ENCODE measurements at regions not wholly inside any gene's neighbourhood (a gene's known extent, or its start where the extent isn't known, plus 50 kb on each side); places are given as distances from the start of the nearest gene placed in this dataset.

GRCh38 chrX:39596437-39596836 is 501.3 kb downstream of the BCOR start:
- Histone ChIP-seq H3K9ac (ENCODE audit: low read length) (no peak overlapping the region), H3K4me3 (ENCODE audit: low read length) (no peak overlapping the region), H3K36me3 (ENCODE audit: control insufficient read depth, insufficient read depth, low read length, severe bottlenecking) (no peaks in the 10 kb centered on the region), H3K9me3 (ENCODE audit: control insufficient read depth, low read length) (no peaks in the 10 kb centered on the region), H3K4me1 (ENCODE audit: control insufficient read depth, insufficient read depth, low read length) (no peaks in the 10 kb centered on the region), H3K27me3 (replicated peaks; ENCODE audit: control insufficient read depth, insufficient read depth, low read length) (peaks cover 52% of the 10 kb centered on the region)
- no peak for DNase-seq (ENCODE audit: low read depth)

DNA sequence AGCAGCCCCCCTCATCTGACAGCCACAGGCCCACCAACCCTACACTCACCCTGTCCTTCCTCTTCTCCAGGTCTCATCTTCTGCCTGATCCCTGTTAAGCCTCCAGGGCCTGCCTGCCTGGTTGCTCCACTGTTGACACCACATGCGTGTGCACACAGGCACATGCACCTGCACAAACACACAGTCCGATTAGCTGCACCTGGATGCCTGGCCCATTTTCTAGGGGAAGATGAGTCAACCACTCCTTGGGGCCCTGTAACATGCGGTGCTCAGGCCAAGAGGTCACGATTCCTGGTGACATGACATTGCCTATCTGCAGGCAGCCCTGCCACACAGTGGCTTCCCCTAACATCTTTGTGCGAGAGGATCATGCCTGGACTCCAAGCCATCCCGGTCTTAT is 498.4 kb downstream of the BCOR start:
- H3K9ac ChIP-seq (ENCODE audit: low read length): no peak overlapping the region
- no peak for DNase-seq (ENCODE audit: low read depth)
- H3K27me3 ChIP-seq (replicated peaks; ENCODE audit: control insufficient read depth, insufficient read depth, low read length): peaks cover 57% of the 10 kb centered on the region
- no peak overlapping the region for H3K4me3 ChIP-seq (ENCODE audit: low read length)
- no peaks in the 10 kb centered on the region for H3K4me1 ChIP-seq (ENCODE audit: control insufficient read depth, insufficient read depth, low read length)
- H3K36me3 ChIP-seq (ENCODE audit: control insufficient read depth, insufficient read depth, low read length, severe bottlenecking): no peaks in the 10 kb centered on the region
- no peaks in the 10 kb centered on the region for H3K9me3 ChIP-seq (ENCODE audit: control insufficient read depth, low read length)

- Histone ChIP-seq H3K4me1 (ENCODE audit: control insufficient read depth, insufficient read depth, low read length) (no peaks in the 10 kb centered on the region), H3K4me3 (ENCODE audit: low read length) (no peak overlapping the region), H3K9ac (ENCODE audit: low read length) (no peak overlapping the region), H3K9me3 (ENCODE audit: control insufficient read depth, low read length) (peaks cover 2% of the 10 kb centered on the region), H3K27me3 (replicated peaks; ENCODE audit: control insufficient read depth, insufficient read depth, low read length) (peaks cover 65% of the 10 kb centered on the region), H3K36me3 (ENCODE audit: control insufficient read depth, insufficient read depth, low read length, severe bottlenecking) (no peaks in the 10 kb centered on the region)
- no peak for DNase-seq (ENCODE audit: low read depth)
Observed at GRCh38 chrX:39600222-39600621, 497.5 kb downstream of the BCOR start.

DNA sequence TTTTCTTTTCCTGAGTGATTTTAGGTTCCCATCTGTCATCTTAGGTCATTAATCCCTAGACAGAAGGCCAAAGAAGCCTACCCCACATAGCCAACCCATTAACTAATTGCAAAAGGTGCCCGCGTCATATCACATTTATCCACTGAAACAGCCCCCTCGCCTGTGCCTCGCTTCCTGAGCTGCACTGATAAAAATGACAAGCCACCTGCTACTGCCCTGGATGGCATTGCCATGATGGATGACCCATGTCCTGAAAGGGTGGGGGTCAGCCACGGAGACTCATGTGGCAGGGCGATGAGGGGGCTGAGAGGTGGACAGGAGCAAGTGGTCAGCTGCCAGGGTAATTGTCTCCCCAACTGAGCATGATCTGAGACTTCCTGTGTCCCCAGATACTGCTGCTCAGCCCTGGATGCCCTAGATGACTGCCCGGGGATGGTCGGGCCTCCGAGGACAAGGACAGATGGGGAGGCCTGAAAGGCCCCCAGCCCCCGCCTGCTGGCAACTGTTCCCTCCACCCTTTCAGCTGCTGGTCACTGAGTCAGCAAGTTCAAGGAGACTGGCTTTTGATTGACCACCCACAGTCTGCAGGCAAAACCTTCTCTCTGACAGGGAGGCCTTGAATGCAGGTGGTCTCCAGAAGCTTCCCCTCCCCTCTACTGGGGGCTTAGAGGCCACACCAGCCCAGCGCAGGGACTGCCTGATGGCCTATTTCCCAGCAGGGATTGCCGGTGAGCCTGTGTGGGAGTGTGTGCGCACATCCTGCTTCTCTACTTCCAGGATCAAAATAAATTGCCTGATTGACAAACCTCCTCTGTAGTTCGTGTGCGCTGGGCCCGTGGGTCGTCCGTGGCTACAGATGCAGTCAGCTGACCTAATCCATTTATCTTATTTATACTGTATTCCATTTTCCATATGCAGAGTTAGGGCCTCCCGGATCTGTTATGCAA is 496.3 kb downstream of the BCOR start:
- Histone ChIP-seq H3K9me3 (ENCODE audit: control insufficient read depth, low read length) (peaks cover 13% of the 10 kb centered on the region), H3K4me3 (ENCODE audit: low read length) (no peak overlapping the region), H3K36me3 (ENCODE audit: control insufficient read depth, insufficient read depth, low read length, severe bottlenecking) (no peaks in the 10 kb centered on the region), H3K27me3 (replicated peaks; ENCODE audit: control insufficient read depth, insufficient read depth, low read length) (peaks cover 65% of the 10 kb centered on the region), H3K9ac (ENCODE audit: low read length) (no peak overlapping the region), H3K4me1 (ENCODE audit: control insufficient read depth, insufficient read depth, low read length) (no peaks in the 10 kb centered on the region)
- DNase-seq (ENCODE audit: low read depth): no peak

DNA sequence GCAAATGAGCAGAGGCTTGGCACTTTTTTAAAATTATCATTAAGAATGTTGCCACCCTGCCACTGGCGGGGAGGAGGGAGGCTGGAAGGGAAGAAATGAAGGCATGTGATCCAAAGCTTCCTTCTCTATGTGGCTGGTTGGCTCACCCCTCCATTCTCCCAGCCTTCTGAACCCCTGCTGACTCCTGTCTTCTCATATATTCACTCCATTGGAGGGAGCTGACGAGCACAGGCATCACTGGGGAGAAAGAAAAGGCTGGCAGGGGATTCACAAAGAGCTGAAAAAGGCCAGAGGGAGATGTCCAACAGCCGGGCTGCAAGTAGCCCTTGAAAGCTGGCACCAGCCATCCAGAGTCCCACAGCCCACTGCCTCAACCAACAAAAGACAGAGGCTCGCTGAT is 495.6 kb downstream of the BCOR start:
- H3K4me3 ChIP-seq (ENCODE audit: low read length): no peak overlapping the region
- H3K4me1 ChIP-seq (ENCODE audit: control insufficient read depth, insufficient read depth, low read length): no peaks in the 10 kb centered on the region
- no peak for DNase-seq (ENCODE audit: low read depth)
- H3K27me3 ChIP-seq (replicated peaks; ENCODE audit: control insufficient read depth, insufficient read depth, low read length): peaks cover 61% of the 10 kb centered on the region
- peaks cover 20% of the 10 kb centered on the region for H3K9me3 ChIP-seq (ENCODE audit: control insufficient read depth, low read length)
- no peaks in the 10 kb centered on the region for H3K36me3 ChIP-seq (ENCODE audit: control insufficient read depth, insufficient read depth, low read length, severe bottlenecking)
- H3K9ac ChIP-seq (ENCODE audit: low read length): no peak overlapping the region

- peaks cover 59% of the 10 kb centered on the region for H3K27me3 ChIP-seq (replicated peaks; ENCODE audit: control insufficient read depth, insufficient read depth, low read length)
- no peaks in the 10 kb centered on the region for H3K36me3 ChIP-seq (ENCODE audit: control insufficient read depth, insufficient read depth, low read length, severe bottlenecking)
- DNase-seq (ENCODE audit: low read depth): peak; percentile 20
- peaks cover 31% of the 10 kb centered on the region for H3K9me3 ChIP-seq (ENCODE audit: control insufficient read depth, low read length)
- H3K4me1 ChIP-seq (ENCODE audit: control insufficient read depth, insufficient read depth, low read length): no peaks in the 10 kb centered on the region
- no peak overlapping the region for H3K9ac ChIP-seq (ENCODE audit: low read length)
- H3K4me3 ChIP-seq (ENCODE audit: low read length): no peak overlapping the region
Observed at GRCh38 chrX:39603230-39603629, 494.5 kb downstream of the BCOR start.

- Histone ChIP-seq H3K9me3 (ENCODE audit: control insufficient read depth, low read length) (peaks cover 35% of the 10 kb centered on the region), H3K9ac (ENCODE audit: low read length) (no peak overlapping the region), H3K36me3 (ENCODE audit: control insufficient read depth, insufficient read depth, low read length, severe bottlenecking) (no peaks in the 10 kb centered on the region), H3K4me3 (ENCODE audit: low read length) (no peak overlapping the region), H3K27me3 (replicated peaks; ENCODE audit: control insufficient read depth, insufficient read depth, low read length) (peaks cover 64% of the 10 kb centered on the region), H3K4me1 (ENCODE audit: control insufficient read depth, insufficient read depth, low read length) (no peaks in the 10 kb centered on the region)
- peak; percentile 6 for DNase-seq (ENCODE audit: low read depth)
Observed at GRCh38 chrX:39605183-39605582, 492.6 kb downstream of the BCOR start.

GRCh38 chrX:39605866-39606265 is 491.9 kb downstream of the BCOR start:
- peaks cover 64% of the 10 kb centered on the region for H3K27me3 ChIP-seq (replicated peaks; ENCODE audit: control insufficient read depth, insufficient read depth, low read length)
- no peaks in the 10 kb centered on the region for H3K36me3 ChIP-seq (ENCODE audit: control insufficient read depth, insufficient read depth, low read length, severe bottlenecking)
- H3K4me1 ChIP-seq (ENCODE audit: control insufficient read depth, insufficient read depth, low read length): no peaks in the 10 kb centered on the region
- peaks cover 35% of the 10 kb centered on the region for H3K9me3 ChIP-seq (ENCODE audit: control insufficient read depth, low read length)
- H3K9ac ChIP-seq (ENCODE audit: low read length): no peak overlapping the region
- H3K4me3 ChIP-seq (ENCODE audit: low read length): no peak overlapping the region
- DNase-seq (ENCODE audit: low read depth): no peak

DNA sequence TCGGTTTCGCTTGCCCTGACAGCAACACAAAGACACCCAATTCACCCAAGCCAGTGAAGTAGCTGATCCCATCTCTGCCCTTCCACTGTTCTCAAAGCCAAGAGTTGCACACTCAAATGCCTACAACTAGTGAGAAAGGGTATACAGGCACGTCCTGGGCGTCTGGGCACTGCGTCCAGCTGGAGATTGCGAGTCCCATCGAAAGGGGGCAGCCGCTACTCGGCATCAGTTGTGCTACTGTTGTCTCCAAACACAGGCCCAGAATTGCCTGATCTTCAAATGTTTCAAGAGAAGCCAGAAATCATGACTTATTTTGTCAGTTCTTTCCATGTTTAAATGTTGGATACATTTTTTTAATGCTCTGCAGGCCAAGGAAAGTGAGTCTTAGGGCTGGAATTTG is 487.8 kb downstream of the BCOR start:
- Histone ChIP-seq H3K27me3 (replicated peaks; ENCODE audit: control insufficient read depth, insufficient read depth, low read length) (peaks cover 68% of the 10 kb centered on the region), H3K36me3 (ENCODE audit: control insufficient read depth, insufficient read depth, low read length, severe bottlenecking) (no peaks in the 10 kb centered on the region), H3K9me3 (ENCODE audit: control insufficient read depth, low read length) (peaks cover 35% of the 10 kb centered on the region), H3K4me3 (ENCODE audit: low read length) (no peak overlapping the region), H3K4me1 (ENCODE audit: control insufficient read depth, insufficient read depth, low read length) (no peaks in the 10 kb centered on the region), H3K9ac (ENCODE audit: low read length) (no peak overlapping the region)
- no peak for DNase-seq (ENCODE audit: low read depth)

DNA sequence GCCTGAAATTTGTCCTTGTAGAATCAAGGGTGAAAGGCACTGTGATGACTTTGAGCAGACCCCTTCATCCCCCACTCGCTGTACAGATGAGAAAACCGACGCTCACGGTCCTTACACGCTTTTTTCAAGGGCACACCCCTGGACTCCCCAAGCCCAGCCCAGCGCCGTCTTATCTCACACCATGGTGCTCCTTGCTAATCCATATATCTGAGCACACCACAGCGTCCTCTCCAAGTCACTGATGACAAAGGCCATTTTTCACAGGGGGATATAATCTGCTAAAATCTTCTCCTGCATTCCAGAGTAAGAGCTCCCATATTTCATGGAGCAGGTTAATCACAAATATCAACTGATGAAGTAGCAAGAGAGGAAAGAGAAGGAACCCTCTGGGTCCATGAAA is 486.3 kb downstream of the BCOR start:
- Histone ChIP-seq H3K4me1 (ENCODE audit: control insufficient read depth, insufficient read depth, low read length) (no peaks in the 10 kb centered on the region), H3K36me3 (ENCODE audit: control insufficient read depth, insufficient read depth, low read length, severe bottlenecking) (no peaks in the 10 kb centered on the region), H3K9me3 (ENCODE audit: control insufficient read depth, low read length) (peaks cover 22% of the 10 kb centered on the region), H3K4me3 (ENCODE audit: low read length) (no peak overlapping the region), H3K9ac (ENCODE audit: low read length) (no peak overlapping the region), H3K27me3 (replicated peaks; ENCODE audit: control insufficient read depth, insufficient read depth, low read length) (peaks cover 60% of the 10 kb centered on the region)
- DNase-seq (ENCODE audit: low read depth): no peak

GRCh38 chrX:39613482-39613995 is 484.2 kb downstream of the BCOR start:
- H3K4me1 ChIP-seq (ENCODE audit: control insufficient read depth, insufficient read depth, low read length): no peaks in the 10 kb centered on the region
- no peak overlapping the region for H3K4me3 ChIP-seq (ENCODE audit: low read length)
- peak; percentile 3 for DNase-seq (ENCODE audit: low read depth)
- peaks cover 17% of the 10 kb centered on the region for H3K9me3 ChIP-seq (ENCODE audit: control insufficient read depth, low read length)
- no peaks in the 10 kb centered on the region for H3K36me3 ChIP-seq (ENCODE audit: control insufficient read depth, insufficient read depth, low read length, severe bottlenecking)
- peaks cover 67% of the 10 kb centered on the region for H3K27me3 ChIP-seq (replicated peaks; ENCODE audit: control insufficient read depth, insufficient read depth, low read length)
- H3K9ac ChIP-seq (ENCODE audit: low read length): no peak overlapping the region
